Activated CD4-positive, alpha-beta memory T cell treated with anti-CD3 and anti-CD28 coated beads for 36 hours (primary cell): ENCODE measurements at regions not wholly inside any gene's neighbourhood (a gene's known extent, or its start where the extent isn't known, plus 50 kb on each side); places are given as distances from the start of the nearest gene placed in this dataset.
"Not testable (repeated sequence)": the region's sequence is repeated elsewhere in the genome, so short reads cannot be mapped to it uniquely, and the experiment has no call there.

Source experiments
- CTCF ChIA-PET: fragments of 350-600 bp; sonication (Branson Sonifier 250); formaldehyde crosslinking; loops from one replicate; lab custom pipeline; 2021; ENCODE audit warnings: antibody characterized with exemption, inconsistent platforms; lab: Charles Lee
- POLR2A ChIA-PET: fragments of 350-600 bp; sonication (Branson Sonifier 250); formaldehyde crosslinking; loops from one replicate; lab custom pipeline; 2021; ENCODE audit warnings: antibody characterized with exemption; lab: Charles Lee
- DNase-seq: peaks from one replicate; pipeline ENCODE4 v3.0.0-alpha.2; 2020
- H3K27ac Mint-ChIP-seq: one replicate; pipeline ENCODE4 v1.8.0; 2021; ENCODE audit warnings: mixed read lengths
- H3K27me3 Mint-ChIP-seq: one replicate; pipeline ENCODE4 v1.8.0; 2021; ENCODE audit warnings: mixed read lengths
- H3K36me3 Mint-ChIP-seq: one replicate; pipeline ENCODE4 v1.8.0; 2021; ENCODE audit warnings: mixed read lengths
- H3K4me1 Mint-ChIP-seq: one replicate; pipeline ENCODE4 v1.8.0; 2021; ENCODE audit warnings: low read depth, mixed read lengths
- H3K4me3 Mint-ChIP-seq: one replicate; pipeline ENCODE4 v1.8.0; 2021; ENCODE audit warnings: mild to moderate bottlenecking, mixed read lengths
- H3K9me3 Mint-ChIP-seq: one replicate; pipeline ENCODE4 v1.8.0; 2021; ENCODE audit warnings: mixed read lengths
- intact Hi-C: fragments of 100-400 bp; cut with micrococcal nuclease; formaldehyde crosslinking; loops from one replicate; pipeline ENCODE4 v1.15.1; 2023

DNA sequence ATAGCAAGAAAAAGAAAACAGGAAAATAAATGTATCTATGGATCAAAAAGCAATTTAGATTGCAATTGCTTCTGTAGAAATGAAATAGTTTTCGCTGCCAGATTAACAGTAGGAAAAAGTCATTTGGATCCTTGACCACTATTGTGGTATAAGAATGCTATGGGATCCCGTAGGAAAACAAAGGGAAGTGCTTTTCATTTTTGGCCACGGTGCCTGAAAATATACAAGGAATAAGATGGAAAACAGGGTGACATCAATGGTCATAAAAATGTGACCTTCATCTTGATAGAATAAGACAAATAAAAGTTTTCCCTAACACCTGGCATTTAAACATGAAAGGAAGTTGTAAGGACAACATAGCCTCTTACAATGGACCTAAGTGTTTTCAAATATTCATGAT lies 622.8 kb downstream of the DACH1 start:
- no peaks in the 10 kb centered on the region for H3K4me1 Mint-ChIP-seq
- H3K27ac Mint-ChIP-seq: no peak overlapping the region
- POLR2A ChIA-PET: no interaction called here
- intact Hi-C loops: no loop called here
- H3K4me3 Mint-ChIP-seq: no peak overlapping the region
- H3K36me3 Mint-ChIP-seq: no peaks in the 10 kb centered on the region
- no peak for DNase-seq
- no peaks in the 10 kb centered on the region for H3K9me3 Mint-ChIP-seq
- H3K27me3 Mint-ChIP-seq: no peaks in the 10 kb centered on the region
- CTCF ChIA-PET: no interaction called here

DNA sequence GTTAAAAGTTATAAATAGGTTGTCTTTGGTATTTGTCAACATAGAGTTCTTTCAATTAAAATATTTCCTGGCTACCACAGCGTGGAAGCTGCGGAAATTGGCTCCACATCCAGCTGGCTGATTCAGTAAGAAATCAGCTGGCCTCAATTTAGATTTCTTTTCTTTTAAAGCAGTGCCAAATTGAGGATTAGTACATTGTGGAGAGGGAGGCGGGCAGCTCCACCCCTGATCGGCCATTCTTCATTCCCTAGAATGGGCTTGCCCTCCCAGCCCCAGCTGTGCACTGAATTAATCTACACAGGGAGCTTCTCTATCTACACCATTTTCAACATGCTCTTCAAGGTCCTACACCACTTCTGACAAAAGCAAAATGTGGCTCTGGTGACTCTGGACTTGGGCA lies 624.8 kb downstream of the DACH1 start:
- no peak for DNase-seq
- intact Hi-C loops: no loop called here
- Mint-ChIP-seq H3K4me1 (no peaks in the 10 kb centered on the region), H3K27me3 (no peaks in the 10 kb centered on the region), H3K4me3 (no peak overlapping the region), H3K36me3 (no peaks in the 10 kb centered on the region), H3K9me3 (no peaks in the 10 kb centered on the region), H3K27ac (no peak overlapping the region)
- ChIA-PET POLR2A (no interaction called here), CTCF (no interaction called here)

DNA sequence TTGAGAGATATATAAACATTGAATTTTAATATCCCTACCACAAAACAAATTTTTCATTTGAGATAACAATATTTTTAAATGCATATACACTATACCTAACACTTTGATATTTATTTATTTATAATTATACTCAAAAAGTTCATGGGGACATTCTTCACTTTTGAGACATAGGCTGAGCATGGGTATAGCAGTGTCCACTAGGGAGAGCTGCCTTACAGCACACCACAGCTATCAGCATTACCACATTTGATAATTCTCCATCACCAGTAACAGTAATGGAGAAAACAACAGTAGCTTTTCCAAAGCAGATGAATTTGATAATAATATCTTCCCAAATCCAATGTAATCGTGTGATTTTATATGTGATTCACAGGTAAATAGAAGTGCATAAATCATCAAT lies 626.1 kb downstream of the DACH1 start:
- ChIA-PET POLR2A (no interaction called here), CTCF (no interaction called here)
- Mint-ChIP-seq H3K9me3 (no peaks in the 10 kb centered on the region), H3K4me1 (no peaks in the 10 kb centered on the region), H3K27ac (no peak overlapping the region), H3K36me3 (no peaks in the 10 kb centered on the region), H3K4me3 (no peak overlapping the region), H3K27me3 (no peaks in the 10 kb centered on the region)
- no peak for DNase-seq
- intact Hi-C loops: no loop called here

DNA sequence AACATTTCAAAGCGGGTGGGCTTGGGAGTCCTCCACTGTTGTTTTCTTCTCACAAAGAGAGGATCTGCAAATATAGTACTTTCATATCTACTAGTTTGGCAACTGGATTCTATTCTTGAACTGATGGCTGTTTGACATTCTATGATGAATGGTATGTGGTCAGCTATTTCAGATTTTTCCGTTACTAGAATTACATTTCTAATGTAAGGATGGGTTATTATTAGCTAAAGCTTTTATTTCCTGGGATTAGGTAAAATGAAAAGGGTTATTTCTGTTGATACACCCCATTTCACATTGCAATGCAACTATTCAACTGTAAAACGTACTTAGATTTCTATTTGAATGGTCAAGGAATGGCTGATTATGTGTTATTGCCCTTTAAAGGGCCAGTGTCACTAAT lies 629.7 kb downstream of the DACH1 start:
- no peak for DNase-seq
- H3K9me3 Mint-ChIP-seq: no peaks in the 10 kb centered on the region
- H3K4me1 Mint-ChIP-seq: no peaks in the 10 kb centered on the region
- ChIA-PET POLR2A (no interaction called here), CTCF (no interaction called here)
- H3K36me3 Mint-ChIP-seq: no peaks in the 10 kb centered on the region
- H3K27me3 Mint-ChIP-seq: no peaks in the 10 kb centered on the region
- H3K4me3 Mint-ChIP-seq: no peak overlapping the region
- H3K27ac Mint-ChIP-seq: no peak overlapping the region
- intact Hi-C loops: no loop called here

DNA sequence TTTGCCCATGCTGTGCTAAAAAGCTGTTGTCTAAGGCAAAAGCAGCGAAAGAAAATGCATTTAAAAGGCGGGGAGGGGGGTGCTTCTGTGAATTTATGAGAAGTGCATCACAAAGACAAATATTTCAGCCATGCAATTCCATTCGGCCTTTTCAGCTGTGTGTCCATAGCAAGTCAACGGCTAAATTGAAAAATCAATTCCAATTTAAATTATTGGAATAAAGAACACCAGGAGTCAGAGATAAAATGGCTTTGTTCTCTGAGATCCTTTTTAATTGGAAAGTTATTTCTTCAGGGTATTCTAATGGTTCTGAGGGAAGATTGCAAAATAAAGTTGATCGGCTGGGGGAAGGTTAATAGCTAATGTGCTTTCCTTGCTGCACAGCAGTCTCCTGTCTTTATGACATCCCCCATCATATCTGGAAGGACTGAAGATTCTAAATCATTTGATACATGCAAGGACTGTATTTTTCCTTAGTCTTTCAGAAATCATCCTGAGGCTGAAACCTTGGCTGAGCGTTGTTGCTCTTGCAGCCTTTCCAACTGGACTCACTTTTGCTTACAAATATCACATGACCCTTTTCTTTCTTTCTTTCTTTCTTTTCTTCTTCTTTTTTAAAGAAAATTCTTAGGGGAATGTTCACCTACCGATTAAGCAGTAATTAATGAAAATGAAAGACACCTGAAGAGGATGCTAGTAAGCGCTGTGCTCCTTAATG lies 647.1 kb downstream of the DACH1 start:
- ChIA-PET CTCF (no interaction called here), POLR2A (no interaction called here)
- Mint-ChIP-seq H3K27me3 (no peaks in the 10 kb centered on the region), H3K4me1 (no peaks in the 10 kb centered on the region), H3K27ac (no peak overlapping the region), H3K4me3 (no peak overlapping the region), H3K36me3 (no peaks in the 10 kb centered on the region), H3K9me3 (no peaks in the 10 kb centered on the region)
- DNase-seq: no peak
- intact Hi-C loops: no loop called here

DNA sequence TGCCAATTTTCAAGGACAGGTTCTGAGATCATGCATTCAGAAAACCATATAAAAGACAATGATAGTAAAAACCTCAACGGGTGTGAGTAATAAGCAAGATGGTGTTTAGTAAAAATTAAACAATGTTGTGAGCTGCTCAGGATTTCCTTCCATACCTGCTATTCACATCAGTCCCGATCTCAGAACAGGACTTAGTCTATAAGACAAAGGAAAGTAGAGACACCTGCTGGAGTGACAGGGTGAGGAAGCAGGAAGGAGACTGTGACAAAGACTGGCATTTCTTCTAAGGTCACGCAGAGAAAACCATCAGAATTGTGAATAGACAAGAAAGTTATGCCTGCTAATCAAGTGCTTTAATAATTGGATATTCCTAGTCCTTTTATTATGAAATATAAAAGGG lies 648.0 kb downstream of the DACH1 start:
- CTCF ChIA-PET: no interaction called here
- no peak overlapping the region for H3K27ac Mint-ChIP-seq
- H3K36me3 Mint-ChIP-seq: no peaks in the 10 kb centered on the region
- intact Hi-C loops: no loop called here
- no peaks in the 10 kb centered on the region for H3K27me3 Mint-ChIP-seq
- H3K9me3 Mint-ChIP-seq: no peaks in the 10 kb centered on the region
- H3K4me1 Mint-ChIP-seq: no peaks in the 10 kb centered on the region
- no peak for DNase-seq
- no peak overlapping the region for H3K4me3 Mint-ChIP-seq
- POLR2A ChIA-PET: no interaction called here

DNA sequence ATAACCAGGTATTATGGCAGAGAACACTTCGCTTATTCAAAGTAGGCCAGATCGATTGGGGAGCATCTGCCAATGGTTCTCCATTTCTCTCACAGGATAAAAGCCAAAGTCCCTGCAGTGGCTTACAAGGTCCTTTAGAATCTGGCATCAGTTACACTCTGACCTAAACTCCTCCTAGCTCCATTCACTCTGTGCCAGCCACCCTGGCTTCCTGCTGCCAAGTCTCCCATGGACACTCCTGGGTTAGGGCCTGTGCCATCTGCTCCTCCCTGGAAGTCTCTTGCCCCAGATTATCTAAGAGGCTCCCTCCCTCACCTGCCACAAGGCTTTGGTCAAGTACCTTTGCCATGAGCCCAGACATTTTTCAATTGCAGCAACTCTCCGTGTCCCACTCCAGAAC lies 649.2 kb downstream of the DACH1 start:
- Mint-ChIP-seq H3K27me3 (no peaks in the 10 kb centered on the region), H3K27ac (no peak overlapping the region), H3K9me3 (no peaks in the 10 kb centered on the region), H3K36me3 (no peaks in the 10 kb centered on the region), H3K4me3 (no peak overlapping the region), H3K4me1 (no peaks in the 10 kb centered on the region)
- ChIA-PET CTCF (no interaction called here), POLR2A (no interaction called here)
- intact Hi-C loops: no loop called here
- no peak for DNase-seq

DNA sequence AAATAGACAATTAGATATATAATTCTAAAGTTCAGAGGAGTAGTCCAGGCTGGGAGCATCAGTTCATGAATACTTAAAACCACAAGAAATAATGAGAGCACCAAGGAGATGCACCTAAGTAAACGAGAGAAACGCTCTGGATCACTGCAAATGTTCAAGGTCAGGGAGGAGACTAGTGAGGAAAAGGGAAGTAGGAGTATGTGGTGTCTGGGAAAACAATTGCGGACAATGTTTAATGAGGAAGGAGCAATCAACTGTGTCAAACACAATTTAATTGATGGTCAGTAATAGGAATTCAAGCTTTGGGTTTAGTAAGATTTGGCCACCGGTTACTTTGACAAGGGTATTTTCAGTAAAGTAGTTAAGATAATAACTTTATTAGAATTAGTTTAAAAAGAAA lies 652.2 kb downstream of the DACH1 start:
- intact Hi-C loops: no loop called here
- no peak overlapping the region for H3K27ac Mint-ChIP-seq
- DNase-seq: no peak
- H3K27me3 Mint-ChIP-seq: peaks cover 2% of the 10 kb centered on the region
- H3K4me3 Mint-ChIP-seq: no peak overlapping the region
- ChIA-PET CTCF (no interaction called here), POLR2A (no interaction called here)
- no peaks in the 10 kb centered on the region for H3K4me1 Mint-ChIP-seq
- no peaks in the 10 kb centered on the region for H3K36me3 Mint-ChIP-seq
- no peaks in the 10 kb centered on the region for H3K9me3 Mint-ChIP-seq

DNA sequence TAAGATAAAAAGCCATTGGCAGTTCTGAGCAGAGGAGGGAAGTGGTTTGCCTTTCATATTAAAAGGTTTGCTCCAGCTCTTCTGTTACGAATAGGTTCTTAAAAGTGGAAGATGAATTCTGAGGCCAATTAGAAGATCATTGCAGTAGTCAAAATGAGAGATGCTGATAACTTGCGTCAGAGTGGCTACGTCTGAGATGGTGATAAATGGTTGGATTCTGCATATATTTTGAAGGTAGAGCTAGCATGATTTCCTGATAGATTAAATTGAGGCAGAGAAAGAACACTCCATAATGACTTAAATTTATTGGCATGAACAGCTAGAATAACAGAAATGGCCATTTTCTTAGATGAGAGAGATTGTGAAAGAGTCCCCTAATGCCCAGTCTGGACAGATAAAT lies 652.6 kb downstream of the DACH1 start:
- Mint-ChIP-seq H3K4me1 (no peaks in the 10 kb centered on the region), H3K27me3 (peaks cover 2% of the 10 kb centered on the region), H3K27ac (no peak overlapping the region), H3K36me3 (no peaks in the 10 kb centered on the region), H3K4me3 (no peak overlapping the region), H3K9me3 (no peaks in the 10 kb centered on the region)
- POLR2A ChIA-PET: no interaction called here
- CTCF ChIA-PET: no interaction called here
- intact Hi-C loops: no loop called here
- no peak for DNase-seq

DNA sequence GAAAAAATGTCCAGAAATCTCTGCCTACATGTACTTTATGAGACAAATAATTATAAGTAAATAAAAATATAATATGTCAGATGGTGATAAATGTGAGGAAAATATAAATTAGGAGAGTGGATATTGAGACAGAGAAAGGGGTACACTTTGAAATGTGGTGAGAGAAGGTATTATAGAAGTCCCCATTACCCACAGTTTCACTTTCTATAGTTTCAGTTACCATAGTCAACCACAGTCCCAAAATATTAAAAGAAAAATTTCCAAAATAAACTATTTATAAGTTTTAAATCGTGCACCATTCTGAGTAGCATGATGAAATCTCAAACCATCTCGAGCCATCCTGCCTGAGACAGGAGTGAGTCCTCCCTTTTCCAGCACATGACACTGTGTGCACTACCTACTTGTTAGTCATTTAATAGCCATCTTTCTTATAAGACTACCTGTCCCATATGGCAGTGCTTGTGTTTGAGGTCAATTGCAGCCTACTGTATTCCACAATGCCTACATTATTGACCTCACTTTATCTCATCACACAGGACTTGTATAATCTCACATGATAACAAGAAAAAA lies 653.7 kb downstream of the DACH1 start:
- POLR2A ChIA-PET: no interaction called here
- CTCF ChIA-PET: no interaction called here
- Mint-ChIP-seq H3K4me1 (no peaks in the 10 kb centered on the region), H3K9me3 (no peaks in the 10 kb centered on the region), H3K36me3 (no peaks in the 10 kb centered on the region), H3K27me3 (peaks cover 2% of the 10 kb centered on the region), H3K27ac (no peak overlapping the region), H3K4me3 (no peak overlapping the region)
- DNase-seq: no peak
- intact Hi-C loops: no loop called here

DNA sequence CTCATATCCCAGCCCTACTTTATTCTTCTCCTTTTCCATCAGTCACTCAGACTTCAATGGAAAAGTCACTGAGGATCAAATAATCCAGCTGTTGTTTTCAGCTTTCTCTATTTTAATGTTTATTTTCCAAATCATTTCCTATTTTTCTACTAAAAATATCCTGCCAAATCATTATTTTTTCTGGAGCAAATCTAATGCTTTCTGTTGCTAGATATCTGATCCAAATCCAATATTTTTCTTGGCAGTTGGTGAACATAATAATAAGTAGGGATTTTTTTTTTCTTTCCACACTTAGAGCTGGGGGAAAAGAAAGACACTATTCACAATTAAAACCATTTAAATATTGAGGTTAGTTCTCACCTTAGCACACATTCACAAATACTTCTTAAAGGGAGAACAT lies 656.1 kb downstream of the DACH1 start:
- no peak for DNase-seq
- ChIA-PET CTCF (no interaction called here), POLR2A (no interaction called here)
- intact Hi-C loops: no loop called here
- no peaks in the 10 kb centered on the region for H3K4me1 Mint-ChIP-seq
- no peak overlapping the region for H3K27ac Mint-ChIP-seq
- no peak overlapping the region for H3K4me3 Mint-ChIP-seq
- no peaks in the 10 kb centered on the region for H3K9me3 Mint-ChIP-seq
- H3K27me3 Mint-ChIP-seq: peaks cover 2% of the 10 kb centered on the region
- H3K36me3 Mint-ChIP-seq: no peaks in the 10 kb centered on the region

DNA sequence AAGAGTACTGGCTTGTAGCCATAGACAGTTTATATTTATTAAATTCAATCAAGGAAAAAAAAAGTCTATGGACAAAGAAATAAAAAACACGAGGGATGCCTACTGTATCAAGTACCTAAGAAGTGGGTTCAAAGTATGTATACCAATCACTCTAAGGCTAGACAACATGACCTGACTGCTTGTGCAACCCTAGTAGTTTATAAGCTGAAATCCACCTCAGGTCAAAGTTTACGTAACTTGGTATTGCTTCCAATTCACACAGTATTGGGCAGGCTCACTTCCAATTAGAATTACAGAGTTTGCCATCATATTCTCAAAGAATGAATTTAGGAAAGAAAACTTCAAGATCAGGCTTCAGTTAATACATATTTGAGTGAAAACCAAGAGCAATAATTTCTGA lies 657.8 kb downstream of the DACH1 start:
- Mint-ChIP-seq H3K27ac (no peak overlapping the region), H3K4me1 (no peaks in the 10 kb centered on the region), H3K4me3 (no peak overlapping the region), H3K9me3 (no peaks in the 10 kb centered on the region), H3K36me3 (no peaks in the 10 kb centered on the region), H3K27me3 (peaks cover 2% of the 10 kb centered on the region)
- intact Hi-C loops: no loop called here
- CTCF ChIA-PET: no interaction called here
- POLR2A ChIA-PET: no interaction called here
- no peak for DNase-seq

DNA sequence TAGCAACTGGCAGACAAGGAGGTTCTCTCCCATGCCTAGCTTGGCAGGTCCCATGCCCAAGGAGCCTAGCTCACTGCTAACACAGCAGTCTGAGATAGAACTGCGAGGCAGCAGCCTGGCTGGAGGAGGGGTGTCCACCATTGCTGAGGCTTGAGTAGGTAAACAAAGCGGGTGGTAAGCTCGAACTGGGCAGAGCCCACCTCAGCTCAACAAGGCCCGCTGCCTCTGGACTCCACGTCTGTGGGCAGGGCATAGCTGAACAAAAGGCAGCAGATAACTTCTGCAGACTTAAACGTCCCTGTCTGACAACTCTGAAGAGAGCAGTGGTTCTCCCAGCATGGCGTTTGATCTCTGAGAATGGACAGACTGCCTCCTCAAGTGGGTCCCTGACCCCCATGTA lies 682.4 kb downstream of the DACH1 start:
- DNase-seq, H3K9me3 Mint-ChIP-seq, H3K27me3 Mint-ChIP-seq, H3K27ac Mint-ChIP-seq, H3K36me3 Mint-ChIP-seq, H3K4me3 Mint-ChIP-seq, POLR2A ChIA-PET, intact Hi-C loops, H3K4me1 Mint-ChIP-seq, CTCF ChIA-PET: not testable (repeated sequence)
